Fibroblast of lung (primary cell): ENCODE measurements at regions not wholly inside any gene's neighbourhood (a gene's known extent, or its start where the extent isn't known, plus 50 kb on each side); places are given as distances from the start of the nearest gene placed in this dataset.

Experiments used
- DNase-seq, 2 donors: peaks; one replicate each; pipeline versions ENCODE4 v3.0.0 to v3.0.0-alpha.2; 2010; ENCODE audit warnings: low read depth in 2 of 2
- H2AFZ ChIP-seq: 2 replicates; pipeline ENCODE4 v1.5.1; 2012; ENCODE audit warnings: low read length, control low read depth, inconsistent platforms
- H3K27ac ChIP-seq: 2 replicates; pipeline ENCODE4 v1.5.1; 2011; ENCODE audit warnings: low read length, control low read depth; ENCODE audit not compliant: insufficient read depth
- H3K27me3 ChIP-seq: 2 replicates; pipeline ENCODE4 v1.5.1; 2011; ENCODE audit warnings: mild to moderate bottlenecking, low read length; ENCODE audit not compliant: control insufficient read depth, insufficient read depth
- H3K36me3 ChIP-seq: 2 replicates; pipeline ENCODE4 v1.5.1; 2011; ENCODE audit warnings: low read length; ENCODE audit not compliant: control insufficient read depth, insufficient read depth
- H3K4me1 ChIP-seq: 2 replicates; pipeline ENCODE4 v1.5.1; 2011; ENCODE audit warnings: low read length; ENCODE audit not compliant: control insufficient read depth, insufficient read depth; ENCODE audit errors: extremely low read depth
- H3K4me2 ChIP-seq: 2 replicates; pipeline ENCODE4 v1.5.1; 2011; ENCODE audit warnings: low read length, control low read depth; ENCODE audit not compliant: insufficient read depth; ENCODE audit errors: extremely low read depth
- H3K4me3 ChIP-seq, 4 experiments: fragments of 200-600 bp in 1 of 4; sonication (generic) in 1 of 4; replicated peaks in 1 of 4; 2 replicates each; pipeline ENCODE4 v1.5.1; 2011 to 2016; ENCODE audit warnings: low read length in 4 of 4, low read depth in 3 of 4, mild to moderate bottlenecking in 3 of 4, control low read depth in 2 of 4, inconsistent platforms in 1 of 4, mixed read lengths in 1 of 4; ENCODE audit not compliant: insufficient read depth in 1 of 4; ENCODE audit errors: control extremely low read depth in 1 of 4
- H3K79me2 ChIP-seq: 2 replicates; pipeline ENCODE4 v1.5.1; 2012; ENCODE audit warnings: mild to moderate bottlenecking, low read length, inconsistent platforms; ENCODE audit not compliant: control insufficient read depth, insufficient read depth
- H3K9ac ChIP-seq: 2 replicates; pipeline ENCODE4 v1.5.1; 2011; ENCODE audit warnings: mild to moderate bottlenecking, low read length, control low read depth; ENCODE audit not compliant: insufficient read depth
- H3K9me3 ChIP-seq: 2 replicates; pipeline ENCODE4 v1.5.1; 2012; ENCODE audit warnings: low read depth, low read length; ENCODE audit not compliant: control insufficient read depth, insufficient read depth
- H4K20me1 ChIP-seq: 2 replicates; pipeline ENCODE4 v1.5.1; 2011; ENCODE audit warnings: low read length; ENCODE audit not compliant: control insufficient read depth, insufficient read depth; ENCODE audit errors: extremely low read depth
- EZH2 ChIP-seq: IDR thresholded peaks from 2 replicates; pipeline ENCODE4 v1.5.1; 2012; ENCODE audit warnings: low read length, control low read depth, mild to moderate bottlenecking; ENCODE audit errors: missing control alignments
- TF ChIP-seq, protein P1 (sequence below), 2 donors: IDR thresholded peaks in 1 of 2; conservative IDR thresholded peaks in 1 of 2; 1 replicate in 1 of 2; 2 replicates in 1 of 2; pipeline ENCODE4 v1.5.1; 2011 to 2012; ENCODE audit warnings: low read length in 2 of 2, control low read depth in 1 of 2, inconsistent platforms in 1 of 2, low read depth in 1 of 2, mild to moderate bottlenecking in 1 of 2

DNA sequence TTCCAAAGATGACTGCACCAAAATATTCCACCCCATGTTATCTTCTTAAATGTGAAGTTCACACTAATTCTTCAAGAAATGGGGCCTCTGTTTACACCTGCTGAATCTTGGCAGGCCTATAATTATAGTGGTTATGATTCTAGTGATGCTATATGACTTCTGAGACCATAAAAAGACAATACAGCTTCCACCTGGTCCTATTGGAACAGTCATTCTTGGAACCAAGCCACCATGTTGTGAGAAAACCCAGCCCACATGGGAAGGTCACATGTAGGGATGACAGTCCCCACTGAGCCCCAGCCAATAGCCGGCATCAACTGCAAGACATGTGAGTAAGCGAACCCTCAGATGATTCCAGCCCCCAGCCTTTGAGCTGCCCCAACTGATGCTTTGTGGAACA, 587.5 kb downstream of the MID1IP1 start:
- Histone ChIP-seq H3K36me3 (no peaks in the 10 kb centered on the region), H3K4me3 (no peak overlapping the region), H2AFZ (no peak overlapping the region), H3K4me1 (no peaks in the 10 kb centered on the region), H3K4me2 (no peak overlapping the region), H3K27ac (no peak overlapping the region), H3K27me3 (no peaks in the 10 kb centered on the region), H3K79me2 (no peaks in the 10 kb centered on the region), H3K9ac (no peak overlapping the region), H3K9me3 (no peaks in the 10 kb centered on the region), H4K20me1 (no peaks in the 10 kb centered on the region)
- no peak for DNase-seq
- TF ChIP-seq, protein P1, sequence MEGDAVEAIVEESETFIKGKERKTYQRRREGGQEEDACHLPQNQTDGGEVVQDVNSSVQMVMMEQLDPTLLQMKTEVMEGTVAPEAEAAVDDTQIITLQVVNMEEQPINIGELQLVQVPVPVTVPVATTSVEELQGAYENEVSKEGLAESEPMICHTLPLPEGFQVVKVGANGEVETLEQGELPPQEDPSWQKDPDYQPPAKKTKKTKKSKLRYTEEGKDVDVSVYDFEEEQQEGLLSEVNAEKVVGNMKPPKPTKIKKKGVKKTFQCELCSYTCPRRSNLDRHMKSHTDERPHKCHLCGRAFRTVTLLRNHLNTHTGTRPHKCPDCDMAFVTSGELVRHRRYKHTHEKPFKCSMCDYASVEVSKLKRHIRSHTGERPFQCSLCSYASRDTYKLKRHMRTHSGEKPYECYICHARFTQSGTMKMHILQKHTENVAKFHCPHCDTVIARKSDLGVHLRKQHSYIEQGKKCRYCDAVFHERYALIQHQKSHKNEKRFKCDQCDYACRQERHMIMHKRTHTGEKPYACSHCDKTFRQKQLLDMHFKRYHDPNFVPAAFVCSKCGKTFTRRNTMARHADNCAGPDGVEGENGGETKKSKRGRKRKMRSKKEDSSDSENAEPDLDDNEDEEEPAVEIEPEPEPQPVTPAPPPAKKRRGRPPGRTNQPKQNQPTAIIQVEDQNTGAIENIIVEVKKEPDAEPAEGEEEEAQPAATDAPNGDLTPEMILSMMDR (conservative IDR thresholded peaks at IDR 0.05 in 1 of 2, IDR thresholded peaks at IDR 0.05 in 1 of 2; ENCODE audit: low read depth in 1 of 2, low read length in 2 of 2), result no peak
- TF ChIP-seq EZH2, result no peak

GRCh38 chrX:39396358-39396995, 595.2 kb downstream of the MID1IP1 start:
- Histone ChIP-seq H3K4me2 (no peak overlapping the region), H2AFZ (no peak overlapping the region), H3K27ac (no peak overlapping the region), H3K4me3 (no peak overlapping the region), H3K4me1 (no peaks in the 10 kb centered on the region), H3K79me2 (no peaks in the 10 kb centered on the region), H3K36me3 (no peaks in the 10 kb centered on the region), H3K9ac (no peak overlapping the region), H3K9me3 (no peaks in the 10 kb centered on the region), H4K20me1 (no peaks in the 10 kb centered on the region), H3K27me3 (no peaks in the 10 kb centered on the region)
- TF ChIP-seq, protein P1 (conservative IDR thresholded peaks at IDR 0.05 in 1 of 2, IDR thresholded peaks at IDR 0.05 in 1 of 2; ENCODE audit: low read depth in 1 of 2, low read length in 2 of 2), result no peak
- no peak for TF ChIP-seq EZH2
- DNase-seq, result no peak

DNA sequence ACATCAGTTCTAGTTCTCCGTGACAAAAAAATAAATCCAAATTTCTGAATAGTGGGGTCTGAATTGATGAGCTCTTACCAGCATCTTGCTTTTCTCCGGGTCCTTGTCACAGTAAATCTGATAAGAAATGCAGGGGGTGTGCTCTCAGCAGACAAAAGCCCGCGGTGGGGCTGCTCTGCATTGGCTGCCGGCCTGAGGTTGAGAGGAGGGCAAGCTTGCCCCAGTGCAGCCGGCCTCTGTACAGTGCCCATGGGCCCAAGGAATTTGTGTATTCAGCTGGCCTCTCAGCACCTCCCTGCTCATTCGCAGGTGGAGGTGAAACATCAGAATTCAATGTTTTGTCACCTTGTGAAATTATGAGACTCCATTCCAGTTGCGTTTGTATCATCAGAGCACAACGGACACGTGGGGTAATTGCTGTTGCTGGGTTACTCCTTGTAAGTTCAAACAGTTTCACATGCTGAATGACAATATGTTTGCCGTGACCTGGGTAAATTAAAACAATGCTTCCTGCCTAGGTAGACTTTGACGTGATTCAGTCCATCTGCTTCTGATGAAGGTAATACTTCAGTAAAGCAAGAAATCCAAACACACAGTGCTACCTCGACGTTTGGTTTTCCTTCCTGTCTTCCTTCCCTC, 596.4 kb downstream of the MID1IP1 start:
- no peaks in the 10 kb centered on the region for H3K36me3 ChIP-seq
- TF ChIP-seq, protein P1 (conservative IDR thresholded peaks at IDR 0.05 in 1 of 2, IDR thresholded peaks at IDR 0.05 in 1 of 2; ENCODE audit: low read depth in 1 of 2, low read length in 2 of 2), result no peak
- TF ChIP-seq EZH2, result no peak
- DNase-seq, result no peak

More for the DNA sequence above, 596.4 kb downstream of the MID1IP1 start:
- Histone ChIP-seq H2AFZ (no peak overlapping the region), H3K79me2 (no peaks in the 10 kb centered on the region), H3K9ac (no peak overlapping the region), H3K9me3 (no peaks in the 10 kb centered on the region), H4K20me1 (no peaks in the 10 kb centered on the region), H3K27ac (no peak overlapping the region), H3K27me3 (no peaks in the 10 kb centered on the region), H3K4me3 (no peak overlapping the region), H3K4me2 (no peak overlapping the region), H3K4me1 (no peaks in the 10 kb centered on the region)
